GM19043 (cell line): ENCODE measurements at regions not wholly inside any gene's neighbourhood (a gene's known extent, or its start where the extent isn't known, plus 50 kb on each side); places are given as distances from the start of the nearest gene placed in this dataset.
"Not testable (repeated sequence)": the region's sequence is repeated elsewhere in the genome, so short reads cannot be mapped to it uniquely, and the experiment has no call there.

Experiments used
- ATAC-seq: cut with Tn5 transposase; IDR thresholded peaks from one replicate; pipeline ENCODE4 v1.9.1; 2021; ENCODE audit warnings: low read depth; ENCODE audit not compliant: unreplicated experiment

GRCh38 chr1:188599313-188599712 lies 1770.6 kb downstream of the PLA2G4A start:
- ATAC-seq, result no peak

- ATAC-seq, result no peak
These were observed 1782.7 kb downstream of the PLA2G4A start for GRCh38 chr1:188611432-188611831.

- ATAC-seq, result no peak
These were observed 1786.6 kb downstream of the PLA2G4A start for GRCh38 chr1:188615321-188615720.

- ATAC-seq, result no peak
These were observed 1791.5 kb downstream of the PLA2G4A start for GRCh38 chr1:188620236-188620635.

- no peak for ATAC-seq
These were observed 1812.9 kb downstream of the PLA2G4A start for GRCh38 chr1:188641566-188642211.

- no peak for ATAC-seq
These were observed 1814.0 kb downstream of the PLA2G4A start for GRCh38 chr1:188642704-188643103.

- no peak for ATAC-seq
These were observed 1823.9 kb downstream of the PLA2G4A start for GRCh38 chr1:188652678-188653077.

- ATAC-seq, result not testable (repeated sequence)
These were observed 1821.7 kb downstream of the BRINP3 start for GRCh38 chr1:188655966-188656365.

GRCh38 chr1:188660572-188660971 lies 1817.1 kb downstream of the BRINP3 start:
- no peak for ATAC-seq

- no peak for ATAC-seq
These were observed 1812.2 kb downstream of the BRINP3 start for GRCh38 chr1:188665477-188665876.

- no peak for ATAC-seq
These were observed 1809.6 kb downstream of the BRINP3 start for GRCh38 chr1:188668083-188668482.

- ATAC-seq, result no peak
These were observed 1807.8 kb downstream of the BRINP3 start for GRCh38 chr1:188669728-188670382.

- no peak for ATAC-seq
These were observed 1806.8 kb downstream of the BRINP3 start for GRCh38 chr1:188670837-188671236.

GRCh38 chr1:188672153-188672552 lies 1805.5 kb downstream of the BRINP3 start:
- no peak for ATAC-seq

GRCh38 chr1:188689542-188689941 lies 1788.1 kb downstream of the BRINP3 start:
- no peak for ATAC-seq

GRCh38 chr1:188700116-188700515 lies 1777.5 kb downstream of the BRINP3 start:
- ATAC-seq, result no peak

- ATAC-seq, result no peak
These were observed 1770.9 kb downstream of the BRINP3 start for GRCh38 chr1:188706742-188707141.

- ATAC-seq, result no peak
These were observed 1768.7 kb downstream of the BRINP3 start for GRCh38 chr1:188708795-188709535.

GRCh38 chr1:188715566-188715965 lies 1762.1 kb downstream of the BRINP3 start:
- ATAC-seq, result no peak

- no peak for ATAC-seq
These were observed 1757.9 kb downstream of the BRINP3 start for GRCh38 chr1:188719735-188720134.

GRCh38 chr1:188723332-188724020 lies 1754.2 kb downstream of the BRINP3 start:
- ATAC-seq, result no peak
